Kidney (tissue), 13 donors: ENCODE measurements at regions not wholly inside any gene's neighbourhood (a gene's known extent, or its start where the extent isn't known, plus 50 kb on each side); places are given as distances from the start of the nearest gene placed in this dataset.

Experiments used
- DNase-seq, 5 donors: peaks; one replicate each; pipeline ENCODE4 v3.0.0-alpha.2; 2013 to 2020
- FAIRE-seq: peaks from 2 replicates; lab custom pipeline; 2012; peaks lifted over from hg19 to GRCh38; lab: Jason Lieb, UNC
- H3K27ac ChIP-seq, 2 donors: one replicate each; pipeline ENCODE4 v1.7.0; 2013; ENCODE audit warnings: low read depth in 2 of 2, low read length in 2 of 2, inconsistent platforms in 1 of 2
- H3K27me3 ChIP-seq: one replicate; pipeline ENCODE4 v1.7.1; 2013; ENCODE audit warnings: low read length, inconsistent platforms; ENCODE audit not compliant: control insufficient read depth, insufficient read depth
- H3K36me3 ChIP-seq, 3 donors: one replicate each; pipeline versions ENCODE4 v1.7.0 to v1.7.1; 2013; ENCODE audit warnings: low read length in 3 of 3, control low read depth in 1 of 3, inconsistent platforms in 1 of 3; ENCODE audit not compliant: insufficient read depth in 3 of 3, control insufficient read depth in 2 of 3
- H3K4me1 ChIP-seq, 3 donors: one replicate each; pipeline versions ENCODE4 v1.7.0 to v1.7.1; 2013; ENCODE audit warnings: low read length in 3 of 3, inconsistent platforms in 1 of 3, low read depth in 1 of 3; ENCODE audit not compliant: control insufficient read depth in 2 of 3, insufficient read depth in 2 of 3
- H3K4me3 ChIP-seq, 3 donors: one replicate each; pipeline versions ENCODE4 v1.7.0 to v1.8.1; 2013; ENCODE audit warnings: low read length in 3 of 3, control low read depth in 1 of 3, inconsistent platforms in 1 of 3
- H3K9ac ChIP-seq, 3 donors: one replicate each; pipeline versions ENCODE4 v1.7.0 to v1.7.1; 2013; ENCODE audit warnings: low read length in 3 of 3, control low read depth in 1 of 3, inconsistent platforms in 1 of 3
- H3K9me3 ChIP-seq, 3 donors: one replicate each; pipeline versions ENCODE4 v1.7.0 to v1.7.1; 2013; ENCODE audit warnings: low read length in 3 of 3, control low read depth in 1 of 3, inconsistent platforms in 1 of 3; ENCODE audit not compliant: control insufficient read depth in 2 of 3, insufficient read depth in 1 of 3
- CTCF ChIP-seq: IDR thresholded peaks from 3 replicates; pipeline ENCODE4 v1.5.1; 2012; ENCODE audit warnings: mild to moderate bottlenecking, moderate library complexity, borderline replicate concordance; ENCODE audit not compliant: insufficient read depth; ENCODE audit errors: extremely low read depth
- intact Hi-C: fragments of 100-400 bp; cut with DNase I; formaldehyde crosslinking; loops from one replicate; pipeline ENCODE4 v1.11.1; 2022
- donor health status: control.
- donor health status: control.
- donor health status: control.
- donor health status: control.
- donor health status: control.
- donor health status: DM: yes; HTN: yes; CAD: no.
- donor health status: Normal renal cell carcinoma (clear cell type).

DNA sequence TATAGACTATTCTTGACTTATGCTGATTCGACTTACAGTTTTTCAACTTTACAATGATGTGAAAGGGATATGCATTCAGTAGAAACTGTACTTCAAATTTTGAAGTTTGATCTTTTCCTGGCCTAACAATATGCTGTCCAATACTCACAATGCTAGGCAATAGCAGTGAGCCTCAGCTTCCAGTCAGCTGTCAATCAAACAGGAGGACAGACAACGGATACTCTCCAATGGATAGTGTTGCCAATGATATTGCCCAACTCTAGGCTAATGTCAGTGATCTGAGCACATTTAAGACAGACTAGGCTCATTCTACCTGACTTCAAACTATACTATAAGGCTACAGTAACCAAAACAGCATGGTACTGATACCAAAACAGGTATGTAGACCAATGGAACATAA lies 55.0 kb upstream of the ZNF280D start:
- Histone ChIP-seq H3K9me3 (peaks cover 0 to 4% (median 0%) of the 10 kb centered on the region in 3 donors), H3K27me3 (no peaks in the 10 kb centered on the region), H3K4me3 (no peak overlapping the region), H3K36me3 (no peaks in the 10 kb centered on the region), H3K9ac (no peak overlapping the region), H3K27ac (no peak overlapping the region), H3K4me1 (no peaks in the 10 kb centered on the region)
- no peak for FAIRE-seq
- TF ChIP-seq CTCF = no peak
- DNase-seq = no peak
- intact Hi-C loops = no loop called here

GRCh38 chr15:56786966-56787365 lies 53.7 kb upstream of the ZNF280D start:
- Histone ChIP-seq H3K4me1 (no peaks in the 10 kb centered on the region), H3K27ac (no peak overlapping the region), H3K9me3 (peaks cover 0 to 4% (median 0%) of the 10 kb centered on the region in 3 donors), H3K4me3 (no peak overlapping the region), H3K36me3 (no peaks in the 10 kb centered on the region), H3K9ac (no peak overlapping the region), H3K27me3 (no peaks in the 10 kb centered on the region)
- intact Hi-C loops = no loop called here
- DNase-seq (no peak), FAIRE-seq (no peak)
- no peak for TF ChIP-seq CTCF

- Histone ChIP-seq H3K27me3 (no peaks in the 10 kb centered on the region), H3K4me1 (no peaks in the 10 kb centered on the region), H3K4me3 (no peak overlapping the region), H3K9me3 (peaks cover 0 to 4% (median 0%) of the 10 kb centered on the region in 3 donors), H3K27ac (no peak overlapping the region), H3K36me3 (no peaks in the 10 kb centered on the region), H3K9ac (no peak overlapping the region)
- intact Hi-C loops = no loop called here
- TF ChIP-seq CTCF = no peak
- FAIRE-seq = no peak
- DNase-seq = no peak
Observed at GRCh38 chr15:56783857-56784661, 50.8 kb upstream of the ZNF280D start.
